Tibial artery (tissue), 4 donors: ENCODE measurements at regions not wholly inside any gene's neighbourhood (a gene's known extent, or its start where the extent isn't known, plus 50 kb on each side); places are given as distances from the start of the nearest gene placed in this dataset.

Source experiments
- DNase-seq, 2 donors: peaks; one replicate each; pipeline ENCODE4 v3.0.0-alpha.2; 2019
- H3K27ac ChIP-seq, 2 donors: fragments of 200-600 bp; sonication (generic) in 1 of 2; 1 replicate in 1 of 2; 2 replicates in 1 of 2; pipeline ENCODE4 v1.5.1; 2018 to 2019; ENCODE audit warnings: mild to moderate bottlenecking in 1 of 2
- H3K27me3 ChIP-seq, 2 donors: fragments of 200-600 bp; sonication (generic) in 1 of 2; one replicate each; pipeline versions ENCODE4 v1.5.1 to v1.6.0; 2016 to 2019
- H3K36me3 ChIP-seq, 3 donors: fragments of 200-600 bp; sonication (generic) in 2 of 3; one replicate each; pipeline ENCODE4 v1.5.1; 2016 to 2019; ENCODE audit warnings: mild to moderate bottlenecking in 2 of 3
- H3K4me1 ChIP-seq, 4 donors: fragments of 200-600 bp; sonication (generic) in 2 of 4; 1 replicate in 3 of 4; 2 replicates in 1 of 4; pipeline ENCODE4 v1.5.1; 2016 to 2019
- H3K4me3 ChIP-seq, 2 donors: fragments of 200-600 bp; sonication (generic) in 1 of 2; 1 replicate in 1 of 2; 2 replicates in 1 of 2; pipeline ENCODE4 v1.5.1; 2018 to 2019; ENCODE audit warnings: mild to moderate bottlenecking in 2 of 2
- H3K9me3 ChIP-seq, 3 donors: fragments of 200-600 bp; sonication (generic) in 1 of 3; one replicate each; pipeline ENCODE4 v1.5.1; 2016 to 2019
- intact Hi-C: fragments of 100-400 bp; cut with DNase I; formaldehyde crosslinking; loops from one replicate; pipeline ENCODE4 v1.15.0; 2023; ENCODE audit warnings: low total_unique reads
- TF ChIP-seq, protein P1 (sequence below), 2 experiments: fragments of 200-600 bp in 1 of 2; fragments of 450-650 bp in 1 of 2; IDR thresholded peaks; one replicate each; pipeline ENCODE4 v1.5.1; 2017 to 2019; ENCODE audit warnings: antibody characterized with exemption in 2 of 2, mild to moderate bottlenecking in 1 of 2, moderate library complexity in 1 of 2

DNA sequence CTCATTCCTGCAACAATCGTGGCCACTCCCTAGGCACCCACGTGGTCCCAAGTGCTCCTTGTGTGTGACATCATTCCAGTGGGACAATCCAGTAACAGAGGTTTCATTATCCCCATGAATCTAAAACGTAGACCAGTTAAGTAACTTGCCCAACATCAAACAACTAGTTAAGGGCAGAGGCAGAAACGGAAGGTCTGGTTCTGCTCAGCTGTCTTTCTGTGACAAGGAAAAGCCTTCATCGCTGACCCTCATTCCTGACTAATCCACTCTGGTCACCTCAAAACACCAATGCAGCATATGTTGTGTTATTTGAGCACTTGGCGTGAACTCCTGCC is 261.4 kb upstream of the JARID2 start:
- H3K4me3 ChIP-seq: no peak overlapping the region
- TF ChIP-seq, protein P1, sequence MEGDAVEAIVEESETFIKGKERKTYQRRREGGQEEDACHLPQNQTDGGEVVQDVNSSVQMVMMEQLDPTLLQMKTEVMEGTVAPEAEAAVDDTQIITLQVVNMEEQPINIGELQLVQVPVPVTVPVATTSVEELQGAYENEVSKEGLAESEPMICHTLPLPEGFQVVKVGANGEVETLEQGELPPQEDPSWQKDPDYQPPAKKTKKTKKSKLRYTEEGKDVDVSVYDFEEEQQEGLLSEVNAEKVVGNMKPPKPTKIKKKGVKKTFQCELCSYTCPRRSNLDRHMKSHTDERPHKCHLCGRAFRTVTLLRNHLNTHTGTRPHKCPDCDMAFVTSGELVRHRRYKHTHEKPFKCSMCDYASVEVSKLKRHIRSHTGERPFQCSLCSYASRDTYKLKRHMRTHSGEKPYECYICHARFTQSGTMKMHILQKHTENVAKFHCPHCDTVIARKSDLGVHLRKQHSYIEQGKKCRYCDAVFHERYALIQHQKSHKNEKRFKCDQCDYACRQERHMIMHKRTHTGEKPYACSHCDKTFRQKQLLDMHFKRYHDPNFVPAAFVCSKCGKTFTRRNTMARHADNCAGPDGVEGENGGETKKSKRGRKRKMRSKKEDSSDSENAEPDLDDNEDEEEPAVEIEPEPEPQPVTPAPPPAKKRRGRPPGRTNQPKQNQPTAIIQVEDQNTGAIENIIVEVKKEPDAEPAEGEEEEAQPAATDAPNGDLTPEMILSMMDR (IDR thresholded peaks at IDR 0.05): no peak
- peaks cover 0 to 25% of the 10 kb centered on the region in 2 donors for H3K27me3 ChIP-seq
- intact Hi-C loops: no loop called here
- no peaks in the 10 kb centered on the region for H3K9me3 ChIP-seq
- no peak for DNase-seq
- no peaks in the 10 kb centered on the region for H3K36me3 ChIP-seq
- H3K4me1 ChIP-seq: no peaks in the 10 kb centered on the region
- no peak overlapping the region for H3K27ac ChIP-seq

DNA sequence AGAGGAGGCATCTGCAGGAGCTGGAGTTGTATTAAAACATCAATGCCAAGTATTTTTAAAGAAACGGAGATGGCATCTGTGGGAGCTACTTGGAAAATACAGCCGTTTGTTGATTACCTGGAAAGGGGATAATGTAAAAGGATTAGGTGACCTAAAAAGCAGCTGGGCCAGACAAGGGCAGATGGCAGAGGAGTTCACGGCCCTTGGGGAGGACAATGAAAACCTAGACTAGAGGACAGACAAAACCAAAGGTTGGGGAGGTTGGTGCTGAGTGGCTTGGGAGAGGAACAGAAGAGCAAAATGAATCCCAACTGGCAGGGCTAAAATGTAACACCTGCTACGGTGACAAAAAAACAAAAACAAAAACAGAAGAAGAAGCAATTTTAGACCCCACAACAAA is 260.5 kb upstream of the JARID2 start:
- DNase-seq: no peak
- no peaks in the 10 kb centered on the region for H3K9me3 ChIP-seq
- H3K36me3 ChIP-seq: no peaks in the 10 kb centered on the region
- intact Hi-C loops: no loop called here
- TF ChIP-seq, protein P1 (IDR thresholded peaks at IDR 0.05): no peak
- H3K4me1 ChIP-seq: no peaks in the 10 kb centered on the region
- H3K27me3 ChIP-seq: peaks cover 0 to 22% of the 10 kb centered on the region in 2 donors
- H3K27ac ChIP-seq: no peak overlapping the region
- H3K4me3 ChIP-seq: no peak overlapping the region

DNA sequence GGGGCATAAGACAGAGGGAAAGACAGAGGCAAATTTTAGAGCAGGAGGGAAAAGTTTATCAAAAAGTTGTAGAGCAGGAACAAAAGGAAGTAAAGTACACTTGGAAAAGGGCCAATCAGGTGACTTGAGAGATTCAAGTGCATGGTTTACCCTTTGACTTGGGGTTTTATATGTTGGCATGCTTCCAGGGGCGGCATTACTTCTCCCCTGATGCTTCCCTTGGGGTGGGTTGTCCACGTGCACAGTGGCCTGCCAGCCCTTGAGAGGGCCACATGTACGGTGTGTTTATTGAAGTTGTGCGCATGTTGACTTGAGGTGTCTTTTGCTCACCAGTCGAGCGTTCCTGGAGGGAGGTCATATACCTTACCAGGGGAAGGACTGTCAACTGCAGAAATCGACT is 259.5 kb upstream of the JARID2 start:
- H3K27ac ChIP-seq: no peak overlapping the region
- H3K27me3 ChIP-seq: peaks cover 0 to 18% of the 10 kb centered on the region in 2 donors
- no peak overlapping the region for H3K4me3 ChIP-seq
- TF ChIP-seq, protein P1 (IDR thresholded peaks at IDR 0.05): no peak
- no peaks in the 10 kb centered on the region for H3K36me3 ChIP-seq
- intact Hi-C loops: no loop called here
- H3K4me1 ChIP-seq: no peaks in the 10 kb centered on the region
- H3K9me3 ChIP-seq: no peaks in the 10 kb centered on the region
- DNase-seq: no peak

DNA sequence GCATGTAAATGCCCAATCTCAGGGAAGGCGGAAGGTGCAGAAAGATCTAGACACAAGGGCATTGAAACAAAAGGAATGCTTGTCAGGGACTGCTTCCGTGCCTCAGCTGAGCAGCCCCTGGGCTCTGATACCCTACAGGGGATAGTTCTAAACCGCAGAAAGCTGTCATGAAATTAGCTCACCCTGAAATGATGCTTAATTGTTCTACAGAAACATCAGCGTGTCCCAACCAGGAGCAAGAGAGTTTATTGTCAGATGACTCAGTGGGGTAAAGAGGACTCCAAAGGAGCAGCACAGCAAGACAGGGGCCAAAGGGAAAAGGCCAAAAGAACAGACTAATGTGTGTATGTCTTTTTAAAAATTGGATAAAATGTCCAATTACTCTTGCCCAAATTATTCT is 258.4 kb upstream of the JARID2 start:
- DNase-seq: no peak
- TF ChIP-seq, protein P1 (IDR thresholded peaks at IDR 0.05): no peak
- no peak overlapping the region for H3K4me3 ChIP-seq
- no peaks in the 10 kb centered on the region for H3K36me3 ChIP-seq
- H3K27ac ChIP-seq: no peak overlapping the region
- intact Hi-C loops: no loop called here
- H3K9me3 ChIP-seq: no peaks in the 10 kb centered on the region
- H3K4me1 ChIP-seq: no peaks in the 10 kb centered on the region
- peaks cover 0 to 8% of the 10 kb centered on the region in 2 donors for H3K27me3 ChIP-seq

GRCh38 chr6:14992382-14992781 is 253.5 kb upstream of the JARID2 start:
- DNase-seq: no peak

More at GRCh38 chr6:14992382-14992781, 253.5 kb upstream of the JARID2 start:
- Histone ChIP-seq H3K9me3 (no peaks in the 10 kb centered on the region), H3K36me3 (no peaks in the 10 kb centered on the region), H3K4me3 (no peak overlapping the region), H3K4me1 (no peaks in the 10 kb centered on the region), H3K27me3 (peaks cover 0 to 10% of the 10 kb centered on the region in 2 donors), H3K27ac (no peak overlapping the region)
- TF ChIP-seq, protein P1 (IDR thresholded peaks at IDR 0.05): no peak
- intact Hi-C loops: no loop called here
